Left lung (tissue), 4 donors: ENCODE measurements at regions not wholly inside any gene's neighbourhood (a gene's known extent, or its start where the extent isn't known, plus 50 kb on each side); places are given as distances from the start of the nearest gene placed in this dataset.

ENCODE experiments used
- ATAC-seq: fragments of 200-7000 bp; cut with Tn5 transposase; one replicate; pipeline ENCODE4 v1.9.1; 2020; ENCODE audit warnings: moderate library complexity
- DNase-seq, 4 donors: peaks; one replicate each; pipeline ENCODE4 v3.0.0-alpha.2; 2013 to 2020
- H3K27ac ChIP-seq, 2 donors: fragments of 200-600 bp; sonication (generic) in 1 of 2; one replicate each; pipeline versions ENCODE4 v1.5.0 to v1.8.0; 2020 to 2021
- H3K27me3 ChIP-seq, 2 donors: fragments of 200-600 bp; sonication (generic) in 1 of 2; one replicate each; pipeline versions ENCODE4 v1.5.0 to v1.8.0; 2020 to 2021
- H3K36me3 ChIP-seq, 2 donors: fragments of 200-600 bp; sonication (generic) in 1 of 2; one replicate each; pipeline versions ENCODE4 v1.5.0 to v1.8.0; 2020 to 2021
- H3K4me1 ChIP-seq, 2 donors: fragments of 200-600 bp; one replicate each; pipeline ENCODE4 v1.8.0; 2021
- H3K4me3 ChIP-seq, 2 donors: fragments of 200-600 bp; sonication (generic) in 1 of 2; one replicate each; pipeline versions ENCODE4 v1.5.0 to v1.8.0; 2020 to 2021; ENCODE audit warnings: mild to moderate bottlenecking in 1 of 2
- H3K9me3 ChIP-seq, 2 donors: fragments of 200-600 bp; sonication (generic) in 1 of 2; one replicate each; pipeline versions ENCODE4 v1.5.0 to v1.8.0; 2020 to 2021
- CTCF ChIP-seq, 2 donors: fragments of 200-600 bp; sonication (generic) in 1 of 2; IDR thresholded peaks; one replicate each; pipeline versions ENCODE4 v1.5.0 to v1.8.0; 2021; ENCODE audit warnings: antibody characterized with exemption in 2 of 2
- intact Hi-C, 2 donors: fragments of 100-400 bp; cut with DNase I; formaldehyde crosslinking; loops; one replicate each; pipeline versions ENCODE4 v1.11.2 to v1.14.2; 2022
- donor health status: DM: no; HTN: yes; CAD: no.
- donor health status: DM: no; HTN: no; CAD: no.

DNA sequence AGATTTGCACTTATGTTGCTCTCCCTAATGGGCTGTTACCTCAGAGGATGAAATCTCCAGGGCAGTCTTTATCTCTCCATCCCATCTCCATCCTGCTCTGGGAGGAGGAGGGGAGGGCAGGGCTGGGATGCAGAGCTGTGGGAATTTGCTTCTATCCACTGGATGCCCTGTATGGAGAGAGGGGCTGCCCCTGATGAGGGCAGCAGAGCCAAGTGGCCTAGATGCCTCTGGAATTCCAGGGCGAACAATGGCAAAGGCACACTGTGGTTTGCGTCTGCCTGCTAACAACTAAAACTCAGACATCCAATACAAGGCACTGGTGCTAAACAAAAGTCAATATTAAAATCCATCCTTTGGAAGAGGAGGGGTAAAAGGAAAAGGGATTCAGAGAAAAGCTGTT, 165.1 kb downstream of the COG6 start:
- Histone ChIP-seq H3K36me3 (no peaks in the 10 kb centered on the region), H3K4me3 (no peak overlapping the region), H3K9me3 (no peaks in the 10 kb centered on the region), H3K4me1 (no peaks in the 10 kb centered on the region), H3K27me3 (no peaks in the 10 kb centered on the region), H3K27ac (no peak overlapping the region)
- no peak for ATAC-seq
- intact Hi-C loops, result no loop called here
- DNase-seq, result no peak
- no peak for TF ChIP-seq CTCF (IDR thresholded peaks at IDR 0.05)

GRCh38 chr13:39821977-39822376, 166.5 kb downstream of the COG6 start:
- H3K4me3 ChIP-seq, result no peak overlapping the region
- H3K4me1 ChIP-seq, result no peaks in the 10 kb centered on the region
- intact Hi-C loops, result no loop called here
- no peaks in the 10 kb centered on the region for H3K27me3 ChIP-seq
- H3K9me3 ChIP-seq, result no peaks in the 10 kb centered on the region
- H3K36me3 ChIP-seq, result no peaks in the 10 kb centered on the region
- H3K27ac ChIP-seq, result no peak overlapping the region
- ATAC-seq, result no peak
- no peak for DNase-seq
- no peak for TF ChIP-seq CTCF (IDR thresholded peaks at IDR 0.05)

DNA sequence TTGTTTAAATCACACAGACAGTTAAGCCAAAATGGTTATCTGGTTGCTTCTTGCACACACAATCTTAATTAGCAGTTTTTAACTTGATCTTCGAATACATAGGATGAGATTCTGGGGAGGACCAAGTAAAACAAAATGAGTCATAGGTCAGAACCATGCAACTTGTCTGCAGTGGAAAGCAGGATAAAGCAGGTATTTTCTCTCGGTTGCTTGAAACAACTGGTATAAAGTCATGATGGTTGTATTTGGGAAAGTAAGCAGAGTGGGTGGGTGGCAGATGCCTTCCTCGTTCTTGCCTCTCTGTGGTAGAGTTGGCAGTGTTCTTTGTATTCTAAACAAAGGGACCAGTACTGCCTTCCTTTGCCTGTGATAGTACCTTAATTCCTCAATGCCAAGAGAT, 167.0 kb downstream of the COG6 start:
- no peaks in the 10 kb centered on the region for H3K36me3 ChIP-seq
- H3K27ac ChIP-seq, result no peak overlapping the region
- H3K4me3 ChIP-seq, result no peak overlapping the region
- DNase-seq (no peak), ATAC-seq (no peak)
- no peaks in the 10 kb centered on the region for H3K9me3 ChIP-seq
- no peaks in the 10 kb centered on the region for H3K4me1 ChIP-seq
- TF ChIP-seq CTCF (IDR thresholded peaks at IDR 0.05), result no peak
- no peaks in the 10 kb centered on the region for H3K27me3 ChIP-seq
- intact Hi-C loops, result no loop called here

GRCh38 chr13:39823063-39823713, 167.7 kb downstream of the COG6 start:
- H3K27ac ChIP-seq, result no peak overlapping the region
- no peaks in the 10 kb centered on the region for H3K36me3 ChIP-seq
- no peaks in the 10 kb centered on the region for H3K27me3 ChIP-seq
- intact Hi-C loops, result no loop called here
- H3K4me1 ChIP-seq, result no peaks in the 10 kb centered on the region
- TF ChIP-seq CTCF (IDR thresholded peaks at IDR 0.05), result no peak
- H3K9me3 ChIP-seq, result no peaks in the 10 kb centered on the region
- no peak for DNase-seq
- ATAC-seq, result no peak
- no peak overlapping the region for H3K4me3 ChIP-seq

GRCh38 chr13:39825886-39826285, 170.4 kb downstream of the COG6 start:
- TF ChIP-seq CTCF (IDR thresholded peaks at IDR 0.05), result no peak
- DNase-seq (no peak), ATAC-seq (no peak)
- Histone ChIP-seq H3K9me3 (peaks cover 0 to 8% of the 10 kb centered on the region in 2 donors), H3K4me1 (no peaks in the 10 kb centered on the region), H3K36me3 (no peaks in the 10 kb centered on the region), H3K27me3 (no peaks in the 10 kb centered on the region), H3K4me3 (no peak overlapping the region), H3K27ac (no peak overlapping the region)
- intact Hi-C loops, result no loop called here
